ENCODE measurements at regions not wholly inside any gene's neighbourhood (a gene's known extent, or its start where the extent isn't known, plus 50 kb on each side); places are given as distances from the start of the nearest gene placed in this dataset.

GRCh38 chr14:96745500-96746051 lies 51.6 kb upstream of the VRK1 start:
- TF ChIP-seq EZH2phosphoT487 (IDR thresholded peaks at IDR 0.05; ENCODE audit: low read depth, severe bottlenecking, unreplicated experiment), result no peak
- TF ChIP-seq EZH2 (IDR thresholded peaks at IDR 0.05; ENCODE audit: borderline replicate concordance), result no peak
- TF ChIP-seq CTCF (IDR thresholded peaks at IDR 0.05; ENCODE audit: poor library complexity), result no peak
- H4K20me1 ChIP-seq (ENCODE audit: insufficient read depth, poor library complexity, severe bottlenecking), result no peaks in the 10 kb centered on the region
- no peaks in the 10 kb centered on the region for H3K4me1 ChIP-seq (ENCODE audit: insufficient read depth)
- H2AFZ ChIP-seq, result no peak overlapping the region
- no peak overlapping the region for H3K4me3 ChIP-seq
- no peak overlapping the region for H3K27ac ChIP-seq
- no peaks in the 10 kb centered on the region for H3K36me3 ChIP-seq (replicated peaks; ENCODE audit: insufficient read depth, low read depth)
- H3K27me3 ChIP-seq, result peaks cover 37% of the 10 kb centered on the region
- H3K9me3 ChIP-seq (ENCODE audit: low read depth), result no peaks in the 10 kb centered on the region
- H3K4me2 ChIP-seq, result no peak overlapping the region
- no peaks in the 10 kb centered on the region for H3K9me2 ChIP-seq (replicated peaks; ENCODE audit: insufficient read depth)
- H3K79me2 ChIP-seq, result no peaks in the 10 kb centered on the region
- no peak for DNase-seq (ENCODE audit: low spot score)
- WGBS (ENCODE audit: low lambda C conversion rate, missing lambda C conversion rate), result 73% methylated on average over 4 of the region's 4 CpGs

- H3K9me3 ChIP-seq (ENCODE audit: low read depth), result no peaks in the 10 kb centered on the region
- no peak overlapping the region for H3K27ac ChIP-seq
- TF ChIP-seq CTCF (IDR thresholded peaks at IDR 0.05; ENCODE audit: poor library complexity), result no peak
- TF ChIP-seq EZH2phosphoT487 (IDR thresholded peaks at IDR 0.05; ENCODE audit: low read depth, severe bottlenecking, unreplicated experiment), result no peak
- no peak for TF ChIP-seq EZH2 (IDR thresholded peaks at IDR 0.05; ENCODE audit: borderline replicate concordance)
- 53% methylated on average over 3 of the region's 3 CpGs for WGBS (ENCODE audit: low lambda C conversion rate, missing lambda C conversion rate)
- no peak overlapping the region for H3K4me2 ChIP-seq
- no peaks in the 10 kb centered on the region for H3K4me1 ChIP-seq (ENCODE audit: insufficient read depth)
- no peaks in the 10 kb centered on the region for H3K79me2 ChIP-seq
- peaks cover 34% of the 10 kb centered on the region for H3K27me3 ChIP-seq
- H3K36me3 ChIP-seq (replicated peaks; ENCODE audit: insufficient read depth, low read depth), result no peaks in the 10 kb centered on the region
- H4K20me1 ChIP-seq (ENCODE audit: insufficient read depth, poor library complexity, severe bottlenecking), result no peaks in the 10 kb centered on the region
- no peak overlapping the region for H3K4me3 ChIP-seq
- no peak overlapping the region for H2AFZ ChIP-seq
- DNase-seq (ENCODE audit: low spot score), result no peak
- no peaks in the 10 kb centered on the region for H3K9me2 ChIP-seq (replicated peaks; ENCODE audit: insufficient read depth)
Measured at GRCh38 chr14:96746101-96746500, 51.1 kb upstream of the VRK1 start.

GRCh38 chr14:96747006-96747405 lies 50.2 kb upstream of the VRK1 start:
- Histone ChIP-seq H3K79me2 (no peaks in the 10 kb centered on the region), H3K4me1 (ENCODE audit: insufficient read depth) (no peaks in the 10 kb centered on the region), H3K4me2 (no peak overlapping the region), H3K27ac (no peak overlapping the region), H2AFZ (no peak overlapping the region), H3K36me3 (replicated peaks; ENCODE audit: insufficient read depth, low read depth) (no peaks in the 10 kb centered on the region), H3K9me2 (replicated peaks; ENCODE audit: insufficient read depth) (no peaks in the 10 kb centered on the region), H3K27me3 (peaks cover 30% of the 10 kb centered on the region), H3K9me3 (ENCODE audit: low read depth) (no peaks in the 10 kb centered on the region), H4K20me1 (ENCODE audit: insufficient read depth, poor library complexity, severe bottlenecking) (no peaks in the 10 kb centered on the region), H3K4me3 (no peak overlapping the region)
- TF ChIP-seq EZH2 (IDR thresholded peaks at IDR 0.05; ENCODE audit: borderline replicate concordance) (no peak), CTCF (IDR thresholded peaks at IDR 0.05; ENCODE audit: poor library complexity) (no peak), EZH2phosphoT487 (IDR thresholded peaks at IDR 0.05; ENCODE audit: low read depth, severe bottlenecking, unreplicated experiment) (no peak)
- 69% methylated on average over 13 of the region's 13 CpGs for WGBS (ENCODE audit: low lambda C conversion rate, missing lambda C conversion rate)
- DNase-seq (ENCODE audit: low spot score), result no peak

Measured in hepatocyte (in vitro differentiated cells).